ENCODE measurements at regions not wholly inside any gene's neighbourhood (a gene's known extent, or its start where the extent isn't known, plus 50 kb on each side); places are given as distances from the start of the nearest gene placed in this dataset.

DNA sequence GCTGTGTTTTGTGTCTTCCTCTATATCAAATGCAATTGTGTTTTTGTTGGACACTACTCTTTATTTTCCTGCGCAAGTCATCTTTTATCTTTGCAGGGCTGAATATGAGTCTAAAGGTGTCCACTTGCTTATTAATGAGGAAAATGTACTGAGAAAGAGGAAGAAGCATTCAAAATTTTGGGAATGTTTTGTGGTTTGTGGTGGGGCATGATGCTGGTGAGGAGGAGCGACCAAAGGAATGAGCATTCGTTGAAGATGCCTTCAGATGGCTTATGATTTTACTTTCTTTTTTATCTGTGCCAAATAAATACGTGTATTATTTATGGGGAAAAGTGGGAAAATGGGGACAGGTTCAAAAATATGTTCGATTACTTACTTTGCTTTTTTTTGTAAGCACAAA is 63.9 kb upstream of the SMIM21 start:
- Histone ChIP-seq H3K4me2 (ENCODE audit: low read depth, low read length, poor library complexity, severe bottlenecking) (no peak overlapping the region), H3K36me3 (ENCODE audit: low read length) (no peaks in the 10 kb centered on the region), H3K9ac (ENCODE audit: low read length) (no peak overlapping the region), H3K4me3 (ENCODE audit: insufficient read depth, low read length, poor library complexity, severe bottlenecking) (no peak overlapping the region), H4K20me1 (ENCODE audit: low read depth, low read length) (no peaks in the 10 kb centered on the region), H3F3A (ENCODE audit: insufficient read depth) (no peaks in the 10 kb centered on the region), H3K79me2 (ENCODE audit: insufficient read depth, low read length) (no peaks in the 10 kb centered on the region), H3K27ac (ENCODE audit: low read depth, low read length) (no peak overlapping the region), H2AFZ (ENCODE audit: low read depth, low read length, severe bottlenecking) (no peak overlapping the region), H3K9me2 (replicated peaks; ENCODE audit: insufficient read depth, low read length) (no peaks in the 10 kb centered on the region), H3K9me3 (ENCODE audit: insufficient read depth, low read length) (no peaks in the 10 kb centered on the region), H3K27me3 (ENCODE audit: low read length) (no peaks in the 10 kb centered on the region)
- TF ChIP-seq, protein P1, sequence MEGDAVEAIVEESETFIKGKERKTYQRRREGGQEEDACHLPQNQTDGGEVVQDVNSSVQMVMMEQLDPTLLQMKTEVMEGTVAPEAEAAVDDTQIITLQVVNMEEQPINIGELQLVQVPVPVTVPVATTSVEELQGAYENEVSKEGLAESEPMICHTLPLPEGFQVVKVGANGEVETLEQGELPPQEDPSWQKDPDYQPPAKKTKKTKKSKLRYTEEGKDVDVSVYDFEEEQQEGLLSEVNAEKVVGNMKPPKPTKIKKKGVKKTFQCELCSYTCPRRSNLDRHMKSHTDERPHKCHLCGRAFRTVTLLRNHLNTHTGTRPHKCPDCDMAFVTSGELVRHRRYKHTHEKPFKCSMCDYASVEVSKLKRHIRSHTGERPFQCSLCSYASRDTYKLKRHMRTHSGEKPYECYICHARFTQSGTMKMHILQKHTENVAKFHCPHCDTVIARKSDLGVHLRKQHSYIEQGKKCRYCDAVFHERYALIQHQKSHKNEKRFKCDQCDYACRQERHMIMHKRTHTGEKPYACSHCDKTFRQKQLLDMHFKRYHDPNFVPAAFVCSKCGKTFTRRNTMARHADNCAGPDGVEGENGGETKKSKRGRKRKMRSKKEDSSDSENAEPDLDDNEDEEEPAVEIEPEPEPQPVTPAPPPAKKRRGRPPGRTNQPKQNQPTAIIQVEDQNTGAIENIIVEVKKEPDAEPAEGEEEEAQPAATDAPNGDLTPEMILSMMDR (IDR thresholded peaks at IDR 0.05; ENCODE audit: insufficient read depth, low read length, poor library complexity, severe bottlenecking): no peak
- TF ChIP-seq EZH2phosphoT487 (conservative IDR thresholded peaks at IDR 0.05; ENCODE audit: low read length): no peak

DNA sequence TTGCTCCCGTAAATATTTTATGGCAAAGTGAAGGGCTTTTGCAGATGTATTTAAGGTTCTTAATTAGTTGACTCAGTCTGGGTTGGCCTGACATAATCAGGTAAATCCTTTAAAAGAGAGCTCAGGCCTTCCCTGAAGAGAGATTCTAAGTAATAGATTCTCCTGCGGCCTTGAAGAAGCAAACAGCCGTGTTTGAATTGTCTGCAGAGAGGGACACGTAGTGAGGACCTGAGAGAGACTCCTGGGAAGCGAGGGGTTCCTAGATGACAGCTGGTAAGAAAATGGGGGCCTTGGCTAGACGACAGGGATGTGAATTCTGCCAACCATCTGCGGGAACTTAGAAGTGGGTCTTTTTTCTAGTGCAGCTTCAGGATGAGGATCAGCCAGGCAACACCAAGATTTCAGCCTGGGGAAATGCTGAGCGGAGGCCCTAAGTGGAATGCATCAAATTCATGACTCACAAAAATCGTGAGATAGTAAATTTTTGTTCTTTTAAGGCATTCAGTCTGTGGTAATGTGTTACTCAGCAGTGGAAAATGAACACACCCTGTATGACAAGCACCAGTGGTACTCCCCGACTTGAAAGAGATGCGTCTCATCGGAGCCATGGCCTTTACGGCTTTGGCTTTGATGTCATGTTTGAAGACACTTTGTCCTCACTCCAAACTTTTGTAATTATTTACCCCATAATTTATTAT is 62.1 kb upstream of the SMIM21 start:
- TF ChIP-seq, protein P1 (IDR thresholded peaks at IDR 0.05; ENCODE audit: insufficient read depth, low read length, poor library complexity, severe bottlenecking): no peak
- no peak for TF ChIP-seq EZH2phosphoT487 (conservative IDR thresholded peaks at IDR 0.05; ENCODE audit: low read length)
- Histone ChIP-seq H3K27me3 (ENCODE audit: low read length) (no peaks in the 10 kb centered on the region), H3K9me3 (ENCODE audit: insufficient read depth, low read length) (no peaks in the 10 kb centered on the region), H3K9ac (ENCODE audit: low read length) (no peak overlapping the region), H3K27ac (ENCODE audit: low read depth, low read length) (no peak overlapping the region), H3K4me3 (ENCODE audit: insufficient read depth, low read length, poor library complexity, severe bottlenecking) (no peak overlapping the region), H4K20me1 (ENCODE audit: low read depth, low read length) (no peaks in the 10 kb centered on the region), H3K9me2 (replicated peaks; ENCODE audit: insufficient read depth, low read length) (no peaks in the 10 kb centered on the region), H3K4me2 (ENCODE audit: low read depth, low read length, poor library complexity, severe bottlenecking) (no peak overlapping the region), H3K36me3 (ENCODE audit: low read length) (no peaks in the 10 kb centered on the region), H3F3A (ENCODE audit: insufficient read depth) (no peaks in the 10 kb centered on the region), H3K79me2 (ENCODE audit: insufficient read depth, low read length) (no peaks in the 10 kb centered on the region), H2AFZ (ENCODE audit: low read depth, low read length, severe bottlenecking) (no peak overlapping the region)

DNA sequence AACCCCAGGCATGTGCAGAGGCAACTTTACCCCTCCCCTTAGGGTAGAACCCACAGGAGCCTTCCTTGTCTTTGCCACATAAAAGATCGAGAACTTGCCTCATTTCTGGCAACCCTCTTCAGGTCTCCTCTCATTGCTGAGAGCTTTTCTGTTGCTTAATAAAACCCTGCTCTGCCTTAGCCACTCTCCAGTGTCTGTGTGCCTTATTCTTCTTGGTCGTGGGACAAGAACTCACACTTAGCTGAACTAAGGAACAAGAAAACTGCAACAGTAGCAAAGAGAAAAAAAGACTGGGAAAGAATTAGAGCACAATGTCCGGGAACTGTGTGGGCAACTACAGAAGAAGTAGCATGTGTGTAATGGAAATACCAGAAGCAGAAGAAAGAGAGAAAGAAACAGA is 56.2 kb upstream of the SMIM21 start:
- Histone ChIP-seq H3K9me3 (ENCODE audit: insufficient read depth, low read length) (peaks cover 17% of the 10 kb centered on the region; the same call in 1 of the 2 replicates), H3K9ac (ENCODE audit: low read length) (no peak overlapping the region), H3K36me3 (ENCODE audit: low read length) (no peaks in the 10 kb centered on the region), H3K27ac (ENCODE audit: low read depth, low read length) (no peak overlapping the region), H3K4me2 (ENCODE audit: low read depth, low read length, poor library complexity, severe bottlenecking) (no peak overlapping the region), H3K27me3 (ENCODE audit: low read length) (no peaks in the 10 kb centered on the region), H2AFZ (ENCODE audit: low read depth, low read length, severe bottlenecking) (no peak overlapping the region), H3K9me2 (replicated peaks; ENCODE audit: insufficient read depth, low read length) (no peaks in the 10 kb centered on the region), H4K20me1 (ENCODE audit: low read depth, low read length) (no peaks in the 10 kb centered on the region), H3K79me2 (ENCODE audit: insufficient read depth, low read length) (no peaks in the 10 kb centered on the region), H3F3A (ENCODE audit: insufficient read depth) (no peaks in the 10 kb centered on the region), H3K4me3 (ENCODE audit: insufficient read depth, low read length, poor library complexity, severe bottlenecking) (no peak overlapping the region)
- TF ChIP-seq, protein P1 (IDR thresholded peaks at IDR 0.05; ENCODE audit: insufficient read depth, low read length, poor library complexity, severe bottlenecking): no peak
- TF ChIP-seq EZH2phosphoT487 (conservative IDR thresholded peaks at IDR 0.05; ENCODE audit: low read length): no peak
